GM23338 (cell line): ENCODE measurements at regions not wholly inside any gene's neighbourhood (a gene's known extent, or its start where the extent isn't known, plus 50 kb on each side); places are given as distances from the start of the nearest gene placed in this dataset.

Experiments used
- ATAC-seq: fragments of 200-7000 bp; cut with Tn5 transposase; 3 replicates; pipeline ENCODE4 v1.9.1; 2020
- DNase-seq: peaks from one replicate; pipeline ENCODE4 v3.0.0-alpha.2; 2015; ENCODE audit warnings: low spot score
- H2AFZ ChIP-seq: fragments of 200-600 bp; sonication (generic); 2 replicates; pipeline ENCODE4 v1.8.0; 2016; ENCODE audit warnings: antibody characterized with exemption, mild to moderate bottlenecking, moderate library complexity
- H3F3A ChIP-seq: fragments of 200-600 bp; sonication (generic); replicated peaks from 2 replicates; pipeline ENCODE4 v1.8.0; 2017; ENCODE audit warnings: antibody characterized with exemption, mixed run types, low read depth
- H3K27ac ChIP-seq: fragments of 200-600 bp; sonication (generic); 2 replicates; pipeline ENCODE4 v1.6.1; 2016; ENCODE audit warnings: low read depth
- H3K27me3 ChIP-seq: fragments of 200-600 bp; sonication (generic); 2 replicates; pipeline ENCODE4 v1.8.0; 2016; ENCODE audit warnings: mild to moderate bottlenecking, mixed run types, moderate library complexity; ENCODE audit not compliant: insufficient read depth
- H3K36me3 ChIP-seq: fragments of 200-600 bp; sonication (generic); 2 replicates; pipeline ENCODE4 v1.8.0; 2016; ENCODE audit warnings: mild to moderate bottlenecking; ENCODE audit not compliant: insufficient read depth
- H3K4me1 ChIP-seq: fragments of 200-600 bp; sonication (generic); 2 replicates; pipeline ENCODE4 v1.8.0; 2016; ENCODE audit warnings: mild to moderate bottlenecking, moderate library complexity; ENCODE audit not compliant: insufficient read depth
- H3K4me2 ChIP-seq: fragments of 200-600 bp; sonication (generic); 2 replicates; pipeline ENCODE4 v1.7.1; 2017; ENCODE audit warnings: mixed run types
- H3K4me3 ChIP-seq: fragments of 200-600 bp; sonication (generic); 2 replicates; pipeline ENCODE4 v1.6.1; 2016; ENCODE audit warnings: mixed run types
- H3K79me2 ChIP-seq: fragments of 200-600 bp; sonication (generic); replicated peaks from 2 replicates; pipeline ENCODE4 v1.8.0; 2017; ENCODE audit warnings: mild to moderate bottlenecking; ENCODE audit not compliant: insufficient read depth
- H3K9me2 ChIP-seq: fragments of 200-600 bp; sonication (generic); 2 replicates; pipeline ENCODE4 v1.8.0; 2017; ENCODE audit not compliant: insufficient read depth
- H4K20me1 ChIP-seq: fragments of 200-600 bp; sonication (generic); replicated peaks from 2 replicates; pipeline ENCODE4 v1.8.0; 2017; ENCODE audit warnings: mild to moderate bottlenecking; ENCODE audit not compliant: insufficient read depth
- H3K27ac Mint-ChIP-seq: 2 replicates; pipeline ENCODE4 v1.8.0; 2020; ENCODE audit warnings: inconsistent platforms, mild to moderate bottlenecking, moderate library complexity, mixed read lengths
- H3K27me3 Mint-ChIP-seq: 3 replicates; pipeline ENCODE4 v1.8.0; 2022; ENCODE audit warnings: low read depth, mild to moderate bottlenecking, moderate library complexity, mixed read lengths, inconsistent platforms; ENCODE audit not compliant: insufficient read depth, poor library complexity
- H3K36me3 Mint-ChIP-seq: 3 replicates; pipeline ENCODE4 v1.8.0; 2021; ENCODE audit warnings: low read depth, mild to moderate bottlenecking, inconsistent platforms, moderate library complexity, mixed read lengths
- H3K4me1 Mint-ChIP-seq: 3 replicates; pipeline ENCODE4 v1.8.0; 2020; ENCODE audit warnings: mild to moderate bottlenecking, inconsistent platforms, mixed read lengths
- H3K4me3 Mint-ChIP-seq: 3 replicates; pipeline ENCODE4 v1.8.0; 2021; ENCODE audit warnings: moderate library complexity, mild to moderate bottlenecking, inconsistent platforms, mixed read lengths
- H3K9me3 Mint-ChIP-seq: 3 replicates; pipeline ENCODE4 v1.8.0; 2020; ENCODE audit warnings: moderate library complexity, mild to moderate bottlenecking, inconsistent platforms, mixed read lengths
- CREB1 ChIP-seq: fragments of 250-450 bp; sonication (Bioruptor Pico); IDR thresholded peaks from 2 replicates; pipeline ENCODE4 v1.5.0; 2020; ENCODE audit warnings: low read depth, mild to moderate bottlenecking, moderate library complexity
- EZH2 ChIP-seq: fragments of 200-600 bp; sonication (generic); IDR thresholded peaks from one replicate; pipeline ENCODE4 v1.8.0; 2017; ENCODE audit warnings: antibody characterized with exemption, mild to moderate bottlenecking, low read depth; ENCODE audit not compliant: unreplicated experiment
- EZH2phosphoT487 ChIP-seq: fragments of 200-600 bp; sonication (generic); IDR thresholded peaks from one replicate; pipeline ENCODE4 v1.8.1; 2018; ENCODE audit warnings: antibody characterized with exemption; ENCODE audit not compliant: unreplicated experiment
- JUNB ChIP-seq: IDR thresholded peaks from one replicate; pipeline ENCODE4 v1.6.1; 2016; ENCODE audit warnings: antibody characterized with exemption; ENCODE audit not compliant: unreplicated experiment
- NANOG ChIP-seq: IDR thresholded peaks from 2 replicates; pipeline ENCODE4 v1.6.1; 2016; ENCODE audit warnings: antibody characterized with exemption, borderline replicate concordance
- POLR2AphosphoS5 ChIP-seq: IDR thresholded peaks from 2 replicates; pipeline ENCODE4 v1.6.1; 2016; ENCODE audit warnings: antibody characterized with exemption, low read depth
- STAT1 ChIP-seq: IDR thresholded peaks from one replicate; pipeline ENCODE4 v1.6.1; 2016; ENCODE audit warnings: antibody characterized with exemption; ENCODE audit not compliant: unreplicated experiment
- ZNF114 ChIP-seq: fragments of 250-450 bp; sonication (Bioruptor Pico); IDR thresholded peaks from 2 replicates; pipeline ENCODE4 v1.5.0; 2020; ENCODE audit warnings: mild to moderate bottlenecking, moderate library complexity
- ZNF331 ChIP-seq: fragments of 250-450 bp; sonication (Bioruptor Pico); IDR thresholded peaks from 2 replicates; pipeline ENCODE4 v1.5.0; 2020; ENCODE audit warnings: low read depth, mild to moderate bottlenecking, moderate library complexity
- TF ChIP-seq, protein P1 (sequence below): IDR thresholded peaks from one replicate; pipeline ENCODE4 v1.6.1; 2018; ENCODE audit warnings: antibody characterized with exemption; ENCODE audit not compliant: unreplicated experiment
- TF ChIP-seq, protein P2 (sequence below), 2 experiments: fragments of 200-600 bp in 1 of 2; sonication (generic) in 1 of 2; conservative IDR thresholded peaks; 2 replicates each; pipeline versions ENCODE4 v1.5.1 to v1.6.1; 2016 to 2017; ENCODE audit warnings: antibody characterized with exemption in 2 of 2, low read depth in 2 of 2, mild to moderate bottlenecking in 2 of 2, moderate library complexity in 1 of 2
- TF ChIP-seq, protein P3 (sequence below): IDR thresholded peaks from 2 replicates; pipeline ENCODE4 v1.6.1; 2016; ENCODE audit warnings: antibody characterized with exemption
- TF ChIP-seq, protein P4 (sequence below): fragments of 250-450 bp; sonication (Bioruptor Pico); IDR thresholded peaks from 2 replicates; pipeline ENCODE4 v1.5.0; 2020; ENCODE audit warnings: mild to moderate bottlenecking, moderate library complexity

DNA sequence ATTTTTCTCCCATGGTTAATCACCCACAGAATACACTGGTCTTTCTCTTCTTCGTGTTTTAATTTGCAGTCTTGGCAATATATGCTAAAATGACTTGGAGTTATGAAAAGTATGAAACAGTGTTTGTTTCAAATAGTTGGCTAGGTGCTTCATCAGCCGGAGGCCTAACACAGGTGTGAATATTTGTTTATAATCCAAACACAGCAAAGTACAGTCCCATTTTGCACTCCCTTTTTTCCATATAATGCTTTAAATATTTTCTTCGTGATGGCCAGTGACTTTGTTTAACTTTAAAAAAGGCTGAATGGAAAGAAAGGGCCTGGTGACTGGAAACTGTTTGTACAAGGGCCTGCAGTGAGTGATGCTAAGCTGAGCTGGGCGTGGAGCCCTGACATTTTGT lies 219.7 kb upstream of the LRIG1 start:
- Histone ChIP-seq H3K9me2 (peaks cover 22% of the 10 kb centered on the region), H3F3A (no peaks in the 10 kb centered on the region), H3K27ac (no peak overlapping the region), H3K4me1 (peaks cover 13% of the 10 kb centered on the region), H3K36me3 (no peaks in the 10 kb centered on the region), H2AFZ (no peak overlapping the region), H3K79me2 (no peaks in the 10 kb centered on the region), H3K4me2 (no peak overlapping the region), H3K27me3 (no peaks in the 10 kb centered on the region), H4K20me1 (no peaks in the 10 kb centered on the region), H3K4me3 (no peak overlapping the region)
- no peak overlapping the region for H3K4me3 Mint-ChIP-seq
- H3K9me3 Mint-ChIP-seq = no peaks in the 10 kb centered on the region; the same call in 2 of the 3 replicates
- ATAC-seq (no peak), DNase-seq (no peak)
- no peak overlapping the region for H3K27ac Mint-ChIP-seq
- no peaks in the 10 kb centered on the region for H3K27me3 Mint-ChIP-seq
- TF ChIP-seq JUNB = no peak
- TF ChIP-seq, protein P1, sequence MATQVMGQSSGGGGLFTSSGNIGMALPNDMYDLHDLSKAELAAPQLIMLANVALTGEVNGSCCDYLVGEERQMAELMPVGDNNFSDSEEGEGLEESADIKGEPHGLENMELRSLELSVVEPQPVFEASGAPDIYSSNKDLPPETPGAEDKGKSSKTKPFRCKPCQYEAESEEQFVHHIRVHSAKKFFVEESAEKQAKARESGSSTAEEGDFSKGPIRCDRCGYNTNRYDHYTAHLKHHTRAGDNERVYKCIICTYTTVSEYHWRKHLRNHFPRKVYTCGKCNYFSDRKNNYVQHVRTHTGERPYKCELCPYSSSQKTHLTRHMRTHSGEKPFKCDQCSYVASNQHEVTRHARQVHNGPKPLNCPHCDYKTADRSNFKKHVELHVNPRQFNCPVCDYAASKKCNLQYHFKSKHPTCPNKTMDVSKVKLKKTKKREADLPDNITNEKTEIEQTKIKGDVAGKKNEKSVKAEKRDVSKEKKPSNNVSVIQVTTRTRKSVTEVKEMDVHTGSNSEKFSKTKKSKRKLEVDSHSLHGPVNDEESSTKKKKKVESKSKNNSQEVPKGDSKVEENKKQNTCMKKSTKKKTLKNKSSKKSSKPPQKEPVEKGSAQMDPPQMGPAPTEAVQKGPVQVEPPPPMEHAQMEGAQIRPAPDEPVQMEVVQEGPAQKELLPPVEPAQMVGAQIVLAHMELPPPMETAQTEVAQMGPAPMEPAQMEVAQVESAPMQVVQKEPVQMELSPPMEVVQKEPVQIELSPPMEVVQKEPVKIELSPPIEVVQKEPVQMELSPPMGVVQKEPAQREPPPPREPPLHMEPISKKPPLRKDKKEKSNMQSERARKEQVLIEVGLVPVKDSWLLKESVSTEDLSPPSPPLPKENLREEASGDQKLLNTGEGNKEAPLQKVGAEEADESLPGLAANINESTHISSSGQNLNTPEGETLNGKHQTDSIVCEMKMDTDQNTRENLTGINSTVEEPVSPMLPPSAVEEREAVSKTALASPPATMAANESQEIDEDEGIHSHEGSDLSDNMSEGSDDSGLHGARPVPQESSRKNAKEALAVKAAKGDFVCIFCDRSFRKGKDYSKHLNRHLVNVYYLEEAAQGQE = no peak
- TF ChIP-seq NANOG = no peak
- no peak for TF ChIP-seq POLR2AphosphoS5
- no peak for TF ChIP-seq ZNF114
- no peak for TF ChIP-seq STAT1
- TF ChIP-seq, protein P2, sequence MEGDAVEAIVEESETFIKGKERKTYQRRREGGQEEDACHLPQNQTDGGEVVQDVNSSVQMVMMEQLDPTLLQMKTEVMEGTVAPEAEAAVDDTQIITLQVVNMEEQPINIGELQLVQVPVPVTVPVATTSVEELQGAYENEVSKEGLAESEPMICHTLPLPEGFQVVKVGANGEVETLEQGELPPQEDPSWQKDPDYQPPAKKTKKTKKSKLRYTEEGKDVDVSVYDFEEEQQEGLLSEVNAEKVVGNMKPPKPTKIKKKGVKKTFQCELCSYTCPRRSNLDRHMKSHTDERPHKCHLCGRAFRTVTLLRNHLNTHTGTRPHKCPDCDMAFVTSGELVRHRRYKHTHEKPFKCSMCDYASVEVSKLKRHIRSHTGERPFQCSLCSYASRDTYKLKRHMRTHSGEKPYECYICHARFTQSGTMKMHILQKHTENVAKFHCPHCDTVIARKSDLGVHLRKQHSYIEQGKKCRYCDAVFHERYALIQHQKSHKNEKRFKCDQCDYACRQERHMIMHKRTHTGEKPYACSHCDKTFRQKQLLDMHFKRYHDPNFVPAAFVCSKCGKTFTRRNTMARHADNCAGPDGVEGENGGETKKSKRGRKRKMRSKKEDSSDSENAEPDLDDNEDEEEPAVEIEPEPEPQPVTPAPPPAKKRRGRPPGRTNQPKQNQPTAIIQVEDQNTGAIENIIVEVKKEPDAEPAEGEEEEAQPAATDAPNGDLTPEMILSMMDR (conservative IDR thresholded peaks at IDR 0.05; ENCODE audit: low read depth in 2 of 2) = no peak
- TF ChIP-seq, protein P3, sequence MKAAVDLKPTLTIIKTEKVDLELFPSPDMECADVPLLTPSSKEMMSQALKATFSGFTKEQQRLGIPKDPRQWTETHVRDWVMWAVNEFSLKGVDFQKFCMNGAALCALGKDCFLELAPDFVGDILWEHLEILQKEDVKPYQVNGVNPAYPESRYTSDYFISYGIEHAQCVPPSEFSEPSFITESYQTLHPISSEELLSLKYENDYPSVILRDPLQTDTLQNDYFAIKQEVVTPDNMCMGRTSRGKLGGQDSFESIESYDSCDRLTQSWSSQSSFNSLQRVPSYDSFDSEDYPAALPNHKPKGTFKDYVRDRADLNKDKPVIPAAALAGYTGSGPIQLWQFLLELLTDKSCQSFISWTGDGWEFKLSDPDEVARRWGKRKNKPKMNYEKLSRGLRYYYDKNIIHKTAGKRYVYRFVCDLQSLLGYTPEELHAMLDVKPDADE = no peak
- no peak for TF ChIP-seq CREB1 (CRISPR knock-in tag)
- no peak for TF ChIP-seq EZH2
- TF ChIP-seq, protein P4, sequence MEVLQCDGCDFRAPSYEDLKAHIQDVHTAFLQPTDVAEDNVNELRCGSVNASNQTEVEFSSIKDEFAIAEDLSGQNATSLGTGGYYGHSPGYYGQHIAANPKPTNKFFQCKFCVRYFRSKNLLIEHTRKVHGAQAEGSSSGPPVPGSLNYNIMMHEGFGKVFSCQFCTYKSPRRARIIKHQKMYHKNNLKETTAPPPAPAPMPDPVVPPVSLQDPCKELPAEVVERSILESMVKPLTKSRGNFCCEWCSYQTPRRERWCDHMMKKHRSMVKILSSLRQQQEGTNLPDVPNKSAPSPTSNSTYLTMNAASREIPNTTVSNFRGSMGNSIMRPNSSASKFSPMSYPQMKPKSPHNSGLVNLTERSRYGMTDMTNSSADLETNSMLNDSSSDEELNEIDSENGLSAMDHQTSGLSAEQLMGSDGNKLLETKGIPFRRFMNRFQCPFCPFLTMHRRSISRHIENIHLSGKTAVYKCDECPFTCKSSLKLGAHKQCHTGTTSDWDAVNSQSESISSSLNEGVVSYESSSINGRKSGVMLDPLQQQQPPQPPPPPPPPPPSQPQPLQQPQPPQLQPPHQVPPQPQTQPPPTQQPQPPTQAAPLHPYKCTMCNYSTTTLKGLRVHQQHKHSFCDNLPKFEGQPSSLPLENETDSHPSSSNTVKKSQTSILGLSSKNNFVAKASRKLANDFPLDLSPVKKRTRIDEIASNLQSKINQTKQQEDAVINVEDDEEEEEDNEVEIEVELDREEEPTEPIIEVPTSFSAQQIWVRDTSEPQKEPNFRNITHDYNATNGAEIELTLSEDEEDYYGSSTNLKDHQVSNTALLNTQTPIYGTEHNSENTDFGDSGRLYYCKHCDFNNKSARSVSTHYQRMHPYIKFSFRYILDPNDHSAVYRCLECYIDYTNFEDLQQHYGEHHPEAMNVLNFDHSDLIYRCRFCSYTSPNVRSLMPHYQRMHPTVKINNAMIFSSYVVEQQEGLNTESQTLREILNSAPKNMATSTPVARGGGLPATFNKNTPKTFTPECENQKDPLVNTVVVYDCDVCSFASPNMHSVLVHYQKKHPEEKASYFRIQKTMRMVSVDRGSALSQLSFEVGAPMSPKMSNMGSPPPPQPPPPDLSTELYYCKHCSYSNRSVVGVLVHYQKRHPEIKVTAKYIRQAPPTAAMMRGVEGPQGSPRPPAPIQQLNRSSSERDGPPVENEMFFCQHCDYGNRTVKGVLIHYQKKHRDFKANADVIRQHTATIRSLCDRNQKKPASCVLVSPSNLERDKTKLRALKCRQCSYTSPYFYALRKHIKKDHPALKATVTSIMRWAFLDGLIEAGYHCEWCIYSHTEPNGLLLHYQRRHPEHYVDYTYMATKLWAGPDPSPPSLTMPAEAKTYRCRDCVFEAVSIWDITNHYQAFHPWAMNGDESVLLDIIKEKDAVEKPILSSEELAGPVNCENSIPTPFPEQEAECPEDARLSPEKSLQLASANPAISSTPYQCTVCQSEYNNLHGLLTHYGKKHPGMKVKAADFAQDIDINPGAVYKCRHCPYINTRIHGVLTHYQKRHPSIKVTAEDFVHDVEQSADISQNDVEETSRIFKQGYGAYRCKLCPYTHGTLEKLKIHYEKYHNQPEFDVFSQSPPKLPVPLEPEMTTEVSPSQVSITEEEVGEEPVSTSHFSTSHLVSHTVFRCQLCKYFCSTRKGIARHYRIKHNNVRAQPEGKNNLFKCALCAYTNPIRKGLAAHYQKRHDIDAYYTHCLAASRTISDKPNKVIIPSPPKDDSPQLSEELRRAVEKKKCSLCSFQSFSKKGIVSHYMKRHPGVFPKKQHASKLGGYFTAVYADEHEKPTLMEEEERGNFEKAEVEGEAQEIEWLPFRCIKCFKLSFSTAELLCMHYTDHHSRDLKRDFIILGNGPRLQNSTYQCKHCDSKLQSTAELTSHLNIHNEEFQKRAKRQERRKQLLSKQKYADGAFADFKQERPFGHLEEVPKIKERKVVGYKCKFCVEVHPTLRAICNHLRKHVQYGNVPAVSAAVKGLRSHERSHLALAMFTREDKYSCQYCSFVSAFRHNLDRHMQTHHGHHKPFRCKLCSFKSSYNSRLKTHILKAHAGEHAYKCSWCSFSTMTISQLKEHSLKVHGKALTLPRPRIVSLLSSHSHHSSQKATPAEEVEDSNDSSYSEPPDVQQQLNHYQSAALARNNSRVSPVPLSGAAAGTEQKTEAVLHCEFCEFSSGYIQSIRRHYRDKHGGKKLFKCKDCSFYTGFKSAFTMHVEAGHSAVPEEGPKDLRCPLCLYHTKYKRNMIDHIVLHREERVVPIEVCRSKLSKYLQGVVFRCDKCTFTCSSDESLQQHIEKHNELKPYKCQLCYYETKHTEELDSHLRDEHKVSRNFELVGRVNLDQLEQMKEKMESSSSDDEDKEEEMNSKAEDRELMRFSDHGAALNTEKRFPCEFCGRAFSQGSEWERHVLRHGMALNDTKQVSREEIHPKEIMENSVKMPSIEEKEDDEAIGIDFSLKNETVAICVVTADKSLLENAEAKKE = no peak
- TF ChIP-seq ZNF331 = no peak
- TF ChIP-seq EZH2phosphoT487 = no peak
- peaks cover 14% of the 10 kb centered on the region for H3K4me1 Mint-ChIP-seq
- H3K36me3 Mint-ChIP-seq = no peaks in the 10 kb centered on the region
